KMS-11 (cell line): ENCODE measurements at regions not wholly inside any gene's neighbourhood (a gene's known extent, or its start where the extent isn't known, plus 50 kb on each side); places are given as distances from the start of the nearest gene placed in this dataset.

Source experiments
- H2AFZ ChIP-seq: fragments of 200-600 bp; sonication (generic); 2 replicates; pipeline ENCODE4 v1.6.1; 2016; ENCODE audit warnings: antibody characterized with exemption, mixed run types, low read depth
- H3K27ac ChIP-seq: fragments of 200-600 bp; sonication (generic); 2 replicates; pipeline ENCODE4 v1.6.1; 2016; ENCODE audit warnings: mild to moderate bottlenecking, mixed run types
- H3K27me3 ChIP-seq: fragments of 200-600 bp; sonication (generic); 2 replicates; pipeline ENCODE4 v1.6.1; 2017; ENCODE audit warnings: mild to moderate bottlenecking, low read depth, mixed run types, moderate library complexity; ENCODE audit not compliant: insufficient read depth
- H3K36me3 ChIP-seq: fragments of 200-600 bp; sonication (generic); 2 replicates; pipeline ENCODE4 v1.6.1; 2017; ENCODE audit warnings: mild to moderate bottlenecking, mixed run types; ENCODE audit not compliant: insufficient read depth
- H3K4me1 ChIP-seq: fragments of 200-600 bp; sonication (generic); 2 replicates; pipeline ENCODE4 v1.6.1; 2016; ENCODE audit warnings: mild to moderate bottlenecking, low read depth, mixed run types; ENCODE audit not compliant: poor library complexity, severe bottlenecking
- H3K4me2 ChIP-seq: fragments of 200-600 bp; sonication (generic); 2 replicates; pipeline ENCODE4 v1.7.0; 2016; ENCODE audit warnings: mild to moderate bottlenecking, mixed run types
- H3K4me3 ChIP-seq: fragments of 200-600 bp; sonication (generic); IDR thresholded peaks from 2 replicates; pipeline ENCODE4 v1.6.1; 2017; ENCODE audit warnings: low read depth, low read length, mixed read lengths; ENCODE audit not compliant: insufficient read depth
- H3K79me2 ChIP-seq: fragments of 200-600 bp; sonication (generic); 2 replicates; pipeline ENCODE4 v1.6.1; 2016; ENCODE audit warnings: low read depth, mixed run types; ENCODE audit not compliant: insufficient read depth
- H3K9ac ChIP-seq: fragments of 200-600 bp; sonication (generic); 2 replicates; pipeline ENCODE4 v1.6.1; 2016; ENCODE audit warnings: mild to moderate bottlenecking, mixed run types
- H4K20me1 ChIP-seq: fragments of 200-600 bp; sonication (generic); 2 replicates; pipeline ENCODE4 v1.6.1; 2016; ENCODE audit warnings: mild to moderate bottlenecking, mixed run types; ENCODE audit not compliant: insufficient read depth
- CTCF ChIP-seq: fragments of 200-600 bp; sonication (generic); conservative IDR thresholded peaks from 2 replicates; pipeline ENCODE4 v1.6.1; 2017; ENCODE audit warnings: low read depth, mild to moderate bottlenecking, antibody characterized with exemption, low read length, moderate library complexity, mixed read lengths

- H3K4me1 ChIP-seq = peaks cover 25% of the 10 kb centered on the region
- H2AFZ ChIP-seq = no peak overlapping the region
These were observed 95.3 kb upstream of the PTPN13 start for GRCh38 chr4:86498863-86499166.

GRCh38 chr4:86500527-86500926, 93.6 kb upstream of the PTPN13 start:
- Histone ChIP-seq H4K20me1 (no peaks in the 10 kb centered on the region), H3K36me3 (no peaks in the 10 kb centered on the region), H3K27me3 (no peaks in the 10 kb centered on the region), H3K4me2 (no peak overlapping the region), H3K9ac (no peak overlapping the region), H3K79me2 (no peaks in the 10 kb centered on the region), H2AFZ (no peak overlapping the region), H3K4me1 (peaks cover 25% of the 10 kb centered on the region), H3K4me3 (no peak overlapping the region), H3K27ac (no peak overlapping the region)
- no peak for TF ChIP-seq CTCF

More at GRCh38 chr4:86498863-86499166, 95.3 kb upstream of the PTPN13 start:
- Histone ChIP-seq H3K9ac (no peak overlapping the region), H3K4me2 (no peak overlapping the region), H3K36me3 (no peaks in the 10 kb centered on the region), H4K20me1 (no peaks in the 10 kb centered on the region), H3K27me3 (no peaks in the 10 kb centered on the region), H3K79me2 (no peaks in the 10 kb centered on the region), H3K27ac (no peak overlapping the region), H3K4me3 (no peak overlapping the region)
- peak; percentile 50; the same call in 1 of the 2 replicates for TF ChIP-seq CTCF

- H3K79me2 ChIP-seq = no peaks in the 10 kb centered on the region
- H3K27ac ChIP-seq = no peak overlapping the region
- no peak overlapping the region for H2AFZ ChIP-seq
- H3K36me3 ChIP-seq = no peaks in the 10 kb centered on the region
- peaks cover 17% of the 10 kb centered on the region for H3K4me1 ChIP-seq
- H3K27me3 ChIP-seq = no peaks in the 10 kb centered on the region
- no peak overlapping the region for H3K9ac ChIP-seq
- H4K20me1 ChIP-seq = no peaks in the 10 kb centered on the region
- H3K4me3 ChIP-seq = no peak overlapping the region
- no peak overlapping the region for H3K4me2 ChIP-seq
- TF ChIP-seq CTCF = no peak
These were observed 92.0 kb upstream of the PTPN13 start for GRCh38 chr4:86502081-86502480.

GRCh38 chr4:86506591-86506990, 87.5 kb upstream of the PTPN13 start:
- no peaks in the 10 kb centered on the region for H3K36me3 ChIP-seq
- no peaks in the 10 kb centered on the region for H3K79me2 ChIP-seq
- no peak overlapping the region for H3K4me3 ChIP-seq
- no peak overlapping the region for H3K9ac ChIP-seq
- H2AFZ ChIP-seq = no peak overlapping the region
- no peak for TF ChIP-seq CTCF
- no peaks in the 10 kb centered on the region for H3K4me1 ChIP-seq
- no peaks in the 10 kb centered on the region for H3K27me3 ChIP-seq
- H3K27ac ChIP-seq = no peak overlapping the region
- no peak overlapping the region for H3K4me2 ChIP-seq
- H4K20me1 ChIP-seq = no peaks in the 10 kb centered on the region

GRCh38 chr4:86508436-86508835, 85.7 kb upstream of the PTPN13 start:
- Histone ChIP-seq H3K9ac (no peak overlapping the region), H3K79me2 (no peaks in the 10 kb centered on the region), H3K4me2 (no peak overlapping the region), H4K20me1 (no peaks in the 10 kb centered on the region), H2AFZ (no peak overlapping the region), H3K4me1 (no peaks in the 10 kb centered on the region), H3K36me3 (no peaks in the 10 kb centered on the region), H3K27ac (no peak overlapping the region), H3K4me3 (no peak overlapping the region), H3K27me3 (no peaks in the 10 kb centered on the region)
- TF ChIP-seq CTCF = no peak
